Activated naive CD8-positive, alpha-beta T cell treated with anti-CD3 and anti-CD28 coated beads, Interleukin-2, amount 50 U/mL, for 16 hours (primary cell): ENCODE measurements at regions not wholly inside any gene's neighbourhood (a gene's known extent, or its start where the extent isn't known, plus 50 kb on each side); places are given as distances from the start of the nearest gene placed in this dataset.
"Not testable (repeated sequence)": the region's sequence is repeated elsewhere in the genome, so short reads cannot be mapped to it uniquely, and the experiment has no call there.

Experiments
- DNase-seq: peaks from one replicate; pipeline ENCODE4 v3.0.0-alpha.2; 2020; ENCODE audit warnings: low read depth, low spot score

GRCh38 chr9:129435988-129436717, 184.7 kb downstream of the C9orf50 start:
- no peak for DNase-seq

- DNase-seq: no peak
Observed at GRCh38 chr9:129435291-129435690, 185.6 kb downstream of the C9orf50 start.

GRCh38 chr9:129434187-129434586, 186.7 kb downstream of the C9orf50 start:
- no peak for DNase-seq

- no peak for DNase-seq
Observed at GRCh38 chr9:129432297-129433154, 188.4 kb downstream of the C9orf50 start.

- DNase-seq: no peak
Observed at GRCh38 chr9:129430940-129431643, 189.8 kb downstream of the C9orf50 start.

GRCh38 chr9:129428864-129429577, 191.9 kb downstream of the C9orf50 start:
- no peak for DNase-seq

- DNase-seq: no peak
Observed at GRCh38 chr9:129427149-129427548, 193.8 kb downstream of the C9orf50 start.

- not testable (repeated sequence) for DNase-seq
Observed at GRCh38 chr9:129423755-129424154, 197.1 kb downstream of the C9orf50 start.

GRCh38 chr9:129423216-129423615, 197.7 kb downstream of the C9orf50 start:
- no peak for DNase-seq

GRCh38 chr9:129422843-129423192, 198.1 kb downstream of the C9orf50 start:
- DNase-seq: no peak

- no peak for DNase-seq
Observed at GRCh38 chr9:129422032-129422842, 198.7 kb downstream of the C9orf50 start.

- DNase-seq: no peak
Observed at GRCh38 chr9:129421371-129421770, 199.5 kb downstream of the C9orf50 start.

- no peak for DNase-seq
Observed at GRCh38 chr9:129420721-129421120, 200.2 kb downstream of the C9orf50 start.

- DNase-seq: no peak
Observed at GRCh38 chr9:129419382-129419899, 201.5 kb downstream of the C9orf50 start.

- DNase-seq: no peak
Observed at GRCh38 chr9:129418451-129418850, 202.4 kb downstream of the C9orf50 start.

- DNase-seq: no peak
Observed at GRCh38 chr9:129416821-129417539, 203.9 kb downstream of the C9orf50 start.

- DNase-seq: no peak
Observed at GRCh38 chr9:129415942-129416651, 204.8 kb downstream of the C9orf50 start.

- DNase-seq: no peak
Observed at GRCh38 chr9:129414993-129415941, 205.6 kb downstream of the C9orf50 start.
